HEK293 (cell line): ENCODE measurements at regions not wholly inside any gene's neighbourhood (a gene's known extent, or its start where the extent isn't known, plus 50 kb on each side); places are given as distances from the start of the nearest gene placed in this dataset.

Experiments
- TF ChIP-seq, protein P1 (sequence below): fragments of 450-650 bp; formaldehyde crosslinking; IDR thresholded peaks from 2 replicates; pipeline ENCODE4 v1.5.1; 2017; ENCODE audit warnings: missing biosample characterization, mild to moderate bottlenecking, missing genetic modification characterization, moderate library complexity
- TF ChIP-seq, protein P2 (sequence below): fragments of 450-650 bp; formaldehyde crosslinking; IDR thresholded peaks from 2 replicates; pipeline ENCODE4 v1.5.1; 2016; ENCODE audit warnings: missing biosample characterization, missing genetic modification characterization

DNA sequence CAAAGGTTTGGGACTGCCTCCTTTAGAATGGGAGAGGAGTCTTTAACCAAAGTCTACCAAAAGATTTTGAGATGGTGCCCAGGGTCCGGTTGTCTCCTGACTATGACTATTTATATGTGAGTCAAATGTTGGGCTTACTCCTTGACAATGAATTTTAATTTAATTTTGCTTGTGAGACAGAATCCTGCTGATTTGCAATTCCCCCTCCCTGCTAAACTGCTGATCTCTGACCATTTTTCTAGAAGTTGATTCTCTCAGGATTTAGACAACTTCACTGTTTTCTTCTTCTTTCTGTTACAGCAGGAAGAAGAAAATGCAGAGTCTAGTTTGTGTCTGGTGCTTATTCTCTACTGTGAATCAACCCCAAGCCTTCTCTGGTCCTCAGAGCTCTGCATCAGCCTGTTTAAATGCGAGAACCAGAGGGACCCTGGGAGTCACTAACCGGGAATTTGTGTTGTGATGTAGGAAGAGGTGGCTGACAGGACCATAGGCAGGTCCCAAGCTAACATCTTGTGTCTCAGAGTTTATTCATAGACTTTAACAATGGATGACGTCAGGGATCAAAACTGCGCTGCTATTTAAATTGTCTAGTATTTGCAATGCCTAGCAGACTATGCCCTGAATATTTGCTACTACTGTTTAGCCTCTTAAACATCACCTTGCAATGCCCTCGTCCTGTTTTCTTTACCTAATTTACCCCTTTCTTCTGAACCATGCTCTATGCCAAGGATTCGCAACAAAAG is 124.0 kb upstream of the TAF11L2 start:
- TF ChIP-seq, protein P1, sequence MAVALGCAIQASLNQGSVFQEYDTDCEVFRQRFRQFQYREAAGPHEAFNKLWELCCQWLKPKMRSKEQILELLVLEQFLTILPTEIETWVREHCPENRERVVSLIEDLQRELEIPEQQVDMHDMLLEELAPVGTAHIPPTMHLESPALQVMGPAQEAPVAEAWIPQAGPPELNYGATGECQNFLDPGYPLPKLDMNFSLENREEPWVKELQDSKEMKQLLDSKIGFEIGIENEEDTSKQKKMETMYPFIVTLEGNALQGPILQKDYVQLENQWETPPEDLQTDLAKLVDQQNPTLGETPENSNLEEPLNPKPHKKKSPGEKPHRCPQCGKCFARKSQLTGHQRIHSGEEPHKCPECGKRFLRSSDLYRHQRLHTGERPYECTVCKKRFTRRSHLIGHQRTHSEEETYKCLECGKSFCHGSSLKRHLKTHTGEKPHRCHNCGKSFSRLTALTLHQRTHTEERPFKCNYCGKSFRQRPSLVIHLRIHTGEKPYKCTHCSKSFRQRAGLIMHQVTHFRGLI (tag by site-specific recombination): no peak
- TF ChIP-seq, protein P2, sequence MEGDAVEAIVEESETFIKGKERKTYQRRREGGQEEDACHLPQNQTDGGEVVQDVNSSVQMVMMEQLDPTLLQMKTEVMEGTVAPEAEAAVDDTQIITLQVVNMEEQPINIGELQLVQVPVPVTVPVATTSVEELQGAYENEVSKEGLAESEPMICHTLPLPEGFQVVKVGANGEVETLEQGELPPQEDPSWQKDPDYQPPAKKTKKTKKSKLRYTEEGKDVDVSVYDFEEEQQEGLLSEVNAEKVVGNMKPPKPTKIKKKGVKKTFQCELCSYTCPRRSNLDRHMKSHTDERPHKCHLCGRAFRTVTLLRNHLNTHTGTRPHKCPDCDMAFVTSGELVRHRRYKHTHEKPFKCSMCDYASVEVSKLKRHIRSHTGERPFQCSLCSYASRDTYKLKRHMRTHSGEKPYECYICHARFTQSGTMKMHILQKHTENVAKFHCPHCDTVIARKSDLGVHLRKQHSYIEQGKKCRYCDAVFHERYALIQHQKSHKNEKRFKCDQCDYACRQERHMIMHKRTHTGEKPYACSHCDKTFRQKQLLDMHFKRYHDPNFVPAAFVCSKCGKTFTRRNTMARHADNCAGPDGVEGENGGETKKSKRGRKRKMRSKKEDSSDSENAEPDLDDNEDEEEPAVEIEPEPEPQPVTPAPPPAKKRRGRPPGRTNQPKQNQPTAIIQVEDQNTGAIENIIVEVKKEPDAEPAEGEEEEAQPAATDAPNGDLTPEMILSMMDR (tag by site-specific recombination): no peak
